NK-92 (cell line): ENCODE measurements at regions not wholly inside any gene's neighbourhood (a gene's known extent, or its start where the extent isn't known, plus 50 kb on each side); places are given as distances from the start of the nearest gene placed in this dataset.

Experiments used
- DNase-seq: peaks from one replicate; lab custom pipeline; 2025; ENCODE audit not compliant: unreplicated experiment; lab: John Stamatoyannopoulos, UW

GRCh38 chr17:77439189-77440018 lies 298.6 kb downstream of the SEC14L1 start:
- no peak for DNase-seq

DNA sequence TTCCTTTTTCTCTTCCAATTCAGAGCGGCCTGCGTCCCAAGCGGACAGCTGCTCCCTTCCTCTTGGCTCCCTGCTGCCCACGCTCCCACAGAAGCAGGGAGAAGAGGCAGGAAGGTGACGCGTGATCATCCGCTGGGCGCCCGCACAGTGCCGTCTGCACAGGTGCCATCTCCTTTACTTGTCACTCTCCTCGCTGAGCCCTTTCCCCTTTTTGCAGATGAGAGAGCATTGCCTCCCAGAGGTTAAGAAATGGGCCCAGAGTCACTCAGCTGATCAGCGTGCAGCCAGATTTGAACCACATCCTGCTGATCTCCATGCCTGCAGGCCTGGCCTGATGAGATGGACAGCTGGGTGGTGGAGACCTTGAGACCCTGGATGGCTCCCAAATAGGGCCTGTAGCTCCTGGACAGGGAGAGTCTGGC lies 299.8 kb downstream of the SEC14L1 start:
- no peak for DNase-seq

- DNase-seq = peak; percentile 45
These were observed 300.6 kb downstream of the SEC14L1 start for GRCh38 chr17:77441130-77441920.

DNA sequence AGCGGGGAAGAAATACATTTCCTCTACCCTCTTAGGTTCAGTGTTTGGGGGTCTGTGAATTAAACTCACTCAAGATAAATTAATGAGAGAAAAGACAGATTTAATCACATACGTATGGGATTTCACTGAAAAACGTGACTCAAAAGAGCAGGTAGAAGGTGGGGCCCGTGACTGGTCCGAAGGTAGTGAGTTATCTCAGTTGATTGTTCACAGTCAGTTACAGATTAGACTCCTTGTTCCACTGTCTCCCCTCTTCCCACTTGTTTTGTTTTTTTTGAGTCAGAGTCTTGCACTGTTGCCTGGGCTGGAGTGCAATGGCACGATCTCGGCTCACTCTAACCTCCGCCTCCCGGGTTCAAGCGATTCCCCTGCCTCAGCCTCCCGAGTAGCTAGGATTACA lies 301.2 kb downstream of the SEC14L1 start:
- no peak for DNase-seq

GRCh38 chr17:77442976-77443747 lies 302.4 kb downstream of the SEC14L1 start:
- no peak for DNase-seq

- DNase-seq = no peak
These were observed 303.0 kb downstream of the SEC14L1 start for GRCh38 chr17:77443748-77444260.

DNA sequence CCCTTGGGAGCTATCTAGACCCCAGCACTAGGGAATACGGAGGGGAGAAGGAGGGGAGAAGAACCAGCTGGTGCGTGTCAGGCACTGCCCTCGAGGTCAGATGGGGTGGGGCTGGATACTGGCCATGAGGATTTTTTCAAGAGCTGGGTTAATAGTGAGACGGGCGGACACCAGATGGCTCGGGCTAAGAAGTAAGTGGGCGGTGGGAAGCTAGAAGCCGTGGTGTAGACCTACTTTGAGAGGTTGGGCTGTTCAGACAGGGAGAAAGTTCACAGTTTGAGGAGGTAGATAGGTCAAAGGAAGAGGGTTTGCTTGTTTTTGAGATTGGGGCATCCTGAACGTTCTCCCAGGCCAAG lies 303.8 kb downstream of the SEC14L1 start:
- DNase-seq = no peak

- DNase-seq = no peak
These were observed 304.4 kb downstream of the SEC14L1 start for GRCh38 chr17:77444984-77445759.

GRCh38 chr17:77445760-77446532 lies 305.2 kb downstream of the SEC14L1 start:
- no peak for DNase-seq

GRCh38 chr17:77446940-77447634 lies 306.3 kb downstream of the SEC14L1 start:
- no peak for DNase-seq

GRCh38 chr17:77449373-77449907 lies 308.7 kb downstream of the SEC14L1 start:
- DNase-seq = no peak

- DNase-seq = no peak
These were observed 309.4 kb downstream of the SEC14L1 start for GRCh38 chr17:77449908-77450741.

DNA sequence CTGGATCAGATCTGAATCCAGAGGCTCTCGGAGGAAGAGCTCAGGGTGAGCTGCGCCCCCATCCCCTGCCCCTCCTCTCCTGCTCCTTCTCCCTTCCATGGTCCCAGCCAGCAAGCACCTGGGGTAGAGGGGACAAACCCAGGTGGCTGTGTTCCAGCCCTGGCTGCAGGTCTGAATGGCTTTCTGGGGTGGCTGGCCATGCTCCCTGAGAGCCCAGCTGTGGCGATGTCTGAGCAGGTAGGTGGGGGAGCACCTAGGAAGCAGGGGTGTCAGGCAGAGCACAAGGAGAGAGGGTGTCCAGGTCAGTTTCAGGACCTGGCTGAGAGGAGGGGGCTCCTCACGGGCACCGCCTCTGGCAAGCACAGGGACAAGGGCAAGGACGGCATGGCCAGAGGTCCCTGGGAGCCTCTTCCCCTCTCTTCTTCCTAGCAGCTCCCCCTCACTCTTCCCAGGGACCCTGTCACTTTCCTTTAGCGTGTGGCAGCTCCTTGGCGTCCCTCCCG lies 310.0 kb downstream of the SEC14L1 start:
- DNase-seq = no peak

GRCh38 chr17:77451245-77451893 lies 310.6 kb downstream of the SEC14L1 start:
- no peak for DNase-seq

GRCh38 chr17:77451894-77452852 lies 311.4 kb downstream of the SEC14L1 start:
- no peak for DNase-seq

GRCh38 chr17:77453613-77454241 lies 313.0 kb downstream of the SEC14L1 start:
- DNase-seq = no peak
